NT2/D1 (cell line): ENCODE measurements at regions not wholly inside any gene's neighbourhood (a gene's known extent, or its start where the extent isn't known, plus 50 kb on each side); places are given as distances from the start of the nearest gene placed in this dataset.

Experiments used
- DNase-seq: peaks from one replicate; pipeline ENCODE4 v3.0.0-alpha.2; 2011; ENCODE audit warnings: low read depth, low spot score
- H3K27me3 ChIP-seq: 2 replicates; pipeline ENCODE4 v1.6.0; 2011; ENCODE audit warnings: mild to moderate bottlenecking; ENCODE audit not compliant: insufficient read length, insufficient read depth
- H3K36me3 ChIP-seq: 2 replicates; pipeline ENCODE4 v1.6.1; 2011; ENCODE audit warnings: mild to moderate bottlenecking, low read length, mixed read lengths; ENCODE audit not compliant: insufficient read depth, insufficient read length
- H3K4me1 ChIP-seq: 2 replicates; pipeline ENCODE4 v1.5.1; 2011; ENCODE audit not compliant: insufficient read depth, insufficient read length
- H3K4me3 ChIP-seq: 2 replicates; pipeline ENCODE4 v1.5.1; 2011; ENCODE audit warnings: low read depth; ENCODE audit not compliant: insufficient read length
- H3K9ac ChIP-seq: 2 replicates; pipeline ENCODE4 v1.6.0; 2011; ENCODE audit warnings: low read depth; ENCODE audit not compliant: insufficient read length
- H3K9me3 ChIP-seq: 2 replicates; pipeline ENCODE4 v1.5.1; 2011; ENCODE audit warnings: mild to moderate bottlenecking, low read length; ENCODE audit not compliant: insufficient read depth
- SUZ12 ChIP-seq: IDR thresholded peaks from 2 replicates; pipeline ENCODE4 v1.6.1; 2011; ENCODE audit not compliant: insufficient read length, insufficient read depth; ENCODE audit errors: extremely low read depth
- YY1 ChIP-seq: IDR thresholded peaks from 2 replicates; pipeline ENCODE4 v1.6.1; 2011; ENCODE audit not compliant: insufficient read length, insufficient read depth
- ZNF274 ChIP-seq: IDR thresholded peaks from 2 replicates; pipeline ENCODE4 v1.6.1; 2011; ENCODE audit warnings: mild to moderate bottlenecking, low read depth, low read length

DNA sequence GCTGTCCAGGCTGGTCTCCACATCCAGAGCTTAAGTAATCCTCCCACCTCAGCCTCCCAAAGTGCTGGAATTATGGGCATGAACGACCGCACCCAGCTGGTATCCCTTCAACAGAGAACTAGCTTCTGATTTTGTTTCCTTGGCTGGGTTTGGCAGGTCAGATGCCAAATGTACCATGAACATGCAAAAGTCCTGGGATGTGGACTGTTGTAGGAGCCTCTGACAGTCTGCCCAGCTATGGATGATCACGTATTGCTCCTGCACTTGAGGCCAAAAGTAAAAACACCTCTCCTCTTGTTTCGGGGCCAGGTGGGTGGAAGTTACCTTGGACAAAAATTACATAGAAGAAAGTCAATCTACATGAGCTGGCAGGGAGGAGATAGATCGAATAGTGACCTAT, 699.5 kb downstream of the TYW1 start:
- no peak for DNase-seq

DNA sequence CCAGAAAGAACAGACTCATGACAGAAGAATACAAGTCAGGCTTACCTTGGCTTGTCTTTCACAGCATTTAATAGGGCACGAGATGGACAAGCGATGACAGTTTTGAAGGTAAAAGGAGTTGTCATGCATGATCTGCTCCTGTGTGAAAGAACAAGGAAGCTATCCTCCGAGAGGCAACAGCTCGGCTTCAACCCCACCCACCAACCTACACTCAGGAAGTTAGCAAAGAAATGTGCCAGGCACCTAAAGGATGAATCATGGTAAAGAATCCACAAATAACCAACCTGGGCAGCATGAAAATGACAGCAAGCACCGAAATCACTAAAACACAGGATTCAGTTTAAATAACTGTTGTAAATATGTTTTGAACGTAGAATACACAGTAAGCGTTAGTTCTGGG, 700.2 kb downstream of the TYW1 start:
- no peak for DNase-seq
- no peak overlapping the region for H3K9ac ChIP-seq
- no peak for TF ChIP-seq SUZ12
- no peak for TF ChIP-seq ZNF274
- no peak for TF ChIP-seq YY1
- no peaks in the 10 kb centered on the region for H3K4me1 ChIP-seq
- no peaks in the 10 kb centered on the region for H3K27me3 ChIP-seq
- H3K9me3 ChIP-seq = no peaks in the 10 kb centered on the region
- H3K36me3 ChIP-seq = no peaks in the 10 kb centered on the region
- no peak overlapping the region for H3K4me3 ChIP-seq

More for the DNA sequence above, 699.5 kb downstream of the TYW1 start:
- Histone ChIP-seq H3K36me3 (no peaks in the 10 kb centered on the region), H3K9me3 (no peaks in the 10 kb centered on the region), H3K9ac (no peak overlapping the region), H3K27me3 (no peaks in the 10 kb centered on the region), H3K4me1 (no peaks in the 10 kb centered on the region), H3K4me3 (no peak overlapping the region)
- TF ChIP-seq YY1 (no peak), SUZ12 (no peak), ZNF274 (no peak)

DNA sequence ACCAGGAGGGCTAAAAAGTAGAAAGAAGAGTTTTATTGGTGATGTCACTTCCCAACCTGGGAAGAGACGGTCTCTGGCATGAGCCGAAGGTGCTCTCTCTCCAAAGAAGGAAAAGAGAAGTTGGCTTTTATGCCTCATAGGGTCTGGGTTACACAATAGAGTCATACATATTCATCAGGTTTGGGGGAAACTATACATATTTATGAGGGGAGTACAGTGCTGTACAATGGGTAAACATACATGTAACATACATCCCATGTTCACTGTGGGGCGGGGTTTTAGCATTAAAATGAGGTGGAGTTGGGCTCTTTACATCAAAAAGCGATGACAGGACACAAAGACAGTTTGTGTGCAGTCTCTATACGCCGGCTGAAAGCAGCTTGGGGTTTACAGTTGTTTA, 701.7 kb downstream of the TYW1 start:
- Histone ChIP-seq H3K36me3 (no peaks in the 10 kb centered on the region), H3K9ac (no peak overlapping the region), H3K4me3 (no peak overlapping the region), H3K9me3 (no peaks in the 10 kb centered on the region), H3K4me1 (no peaks in the 10 kb centered on the region), H3K27me3 (no peaks in the 10 kb centered on the region)
- TF ChIP-seq ZNF274 (no peak), SUZ12 (no peak), YY1 (no peak)
- no peak for DNase-seq

DNA sequence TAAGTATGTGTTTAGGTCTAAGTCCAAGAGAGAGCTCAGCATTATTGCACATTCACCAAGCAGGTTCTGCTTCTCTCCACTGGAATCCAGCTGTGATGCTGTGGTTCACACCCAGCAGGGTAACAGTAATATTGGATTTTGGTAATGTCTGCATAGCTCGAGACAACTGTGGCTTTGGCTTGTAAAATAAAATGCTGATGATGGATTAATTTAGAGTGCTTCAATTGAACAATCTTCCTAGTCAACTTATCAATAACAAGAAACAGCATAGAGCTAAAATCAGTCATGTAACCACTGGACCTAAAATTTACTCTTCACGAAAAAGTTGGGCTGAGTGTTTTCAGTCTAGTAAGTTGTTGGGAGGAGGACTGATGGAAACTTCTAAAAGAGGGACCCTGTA, 709.2 kb downstream of the TYW1 start:
- Histone ChIP-seq H3K36me3 (no peaks in the 10 kb centered on the region), H3K27me3 (no peaks in the 10 kb centered on the region), H3K4me1 (no peaks in the 10 kb centered on the region), H3K4me3 (no peak overlapping the region), H3K9me3 (peaks cover 20% of the 10 kb centered on the region), H3K9ac (no peak overlapping the region)
- DNase-seq = no peak
- TF ChIP-seq YY1 = no peak

DNA sequence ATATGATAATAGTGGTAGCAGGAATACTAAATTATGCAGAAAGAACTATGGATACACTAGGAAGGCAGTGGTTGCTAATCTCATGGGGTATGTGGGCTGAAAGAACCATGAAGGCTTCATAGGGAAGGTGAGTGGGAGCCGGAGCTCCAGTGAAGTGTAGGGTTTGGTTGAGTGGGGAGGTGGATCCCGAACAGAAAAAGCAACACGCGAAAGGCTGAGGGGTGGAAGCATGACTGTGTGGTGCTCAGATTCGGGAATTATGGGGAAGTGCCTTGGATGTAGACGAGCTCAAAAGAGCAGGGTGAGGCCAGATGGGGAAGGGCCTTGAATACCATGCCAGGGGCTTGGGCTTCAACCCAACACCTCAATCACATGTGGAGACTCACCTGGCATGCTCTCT, 715.1 kb downstream of the TYW1 start:
- Histone ChIP-seq H3K36me3 (no peaks in the 10 kb centered on the region), H3K27me3 (no peaks in the 10 kb centered on the region), H3K4me1 (no peaks in the 10 kb centered on the region), H3K4me3 (no peak overlapping the region), H3K9ac (no peak overlapping the region), H3K9me3 (peaks cover 20% of the 10 kb centered on the region)
- TF ChIP-seq ZNF274 (no peak), SUZ12 (no peak), YY1 (no peak)
- DNase-seq = no peak

DNA sequence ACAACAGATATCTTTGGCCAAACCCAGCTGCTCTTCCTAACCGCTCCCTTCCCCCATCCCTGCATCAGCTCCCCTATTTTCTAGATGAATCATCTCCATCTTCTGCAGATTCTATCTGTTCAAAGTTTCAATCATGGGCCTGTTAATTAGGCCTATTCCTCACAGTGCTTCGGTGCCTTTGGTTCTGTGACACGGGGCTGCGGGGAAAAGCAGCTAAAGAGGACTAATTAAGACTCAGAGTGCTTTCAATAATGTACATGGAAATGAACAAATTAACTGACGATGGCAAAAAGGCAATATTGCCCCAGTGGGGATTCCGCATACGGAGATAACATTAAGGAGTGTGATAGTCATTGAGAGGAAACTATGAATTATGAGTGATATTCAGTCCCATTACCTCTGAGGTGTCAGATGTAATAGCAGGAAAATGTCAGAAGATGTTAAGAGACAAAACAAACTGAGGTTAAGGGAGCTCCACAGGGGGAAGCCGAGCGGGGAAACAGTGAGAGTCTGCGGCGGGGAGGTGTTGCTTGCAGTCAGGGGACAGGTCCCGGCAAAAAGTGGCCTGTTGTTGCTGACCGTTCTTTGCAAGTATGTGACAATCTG, 716.9 kb downstream of the TYW1 start:
- Histone ChIP-seq H3K27me3 (no peaks in the 10 kb centered on the region), H3K36me3 (no peaks in the 10 kb centered on the region), H3K4me3 (no peak overlapping the region), H3K9ac (no peak overlapping the region), H3K9me3 (peaks cover 19% of the 10 kb centered on the region), H3K4me1 (no peaks in the 10 kb centered on the region)
- TF ChIP-seq SUZ12 (no peak), YY1 (no peak), ZNF274 (no peak)
- DNase-seq = no peak

DNA sequence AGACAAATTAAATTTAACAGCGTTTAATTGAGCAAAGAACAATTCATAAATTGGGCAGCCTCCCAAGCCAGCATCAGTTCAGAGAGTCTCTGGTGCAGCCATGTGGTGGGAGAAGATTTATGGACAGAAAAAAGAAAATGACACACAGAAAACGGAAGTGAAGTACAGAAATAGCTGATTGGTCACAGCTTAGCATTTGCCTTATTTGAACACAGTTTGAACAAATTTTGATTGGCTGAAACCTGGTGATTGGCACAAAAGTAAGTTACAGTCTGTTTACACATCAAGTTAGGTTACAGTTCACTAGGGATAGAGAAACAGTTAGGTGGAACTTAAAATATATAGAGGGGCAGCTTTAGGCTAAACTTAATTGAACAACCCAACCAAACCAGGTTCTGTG, 720.1 kb downstream of the TYW1 start:
- Histone ChIP-seq H3K4me3 (no peak overlapping the region), H3K27me3 (no peaks in the 10 kb centered on the region), H3K9ac (no peak overlapping the region), H3K36me3 (no peaks in the 10 kb centered on the region), H3K4me1 (no peaks in the 10 kb centered on the region), H3K9me3 (no peaks in the 10 kb centered on the region)
- TF ChIP-seq ZNF274 = no peak
- TF ChIP-seq SUZ12 = no peak
- TF ChIP-seq YY1 = no peak
- no peak for DNase-seq

DNA sequence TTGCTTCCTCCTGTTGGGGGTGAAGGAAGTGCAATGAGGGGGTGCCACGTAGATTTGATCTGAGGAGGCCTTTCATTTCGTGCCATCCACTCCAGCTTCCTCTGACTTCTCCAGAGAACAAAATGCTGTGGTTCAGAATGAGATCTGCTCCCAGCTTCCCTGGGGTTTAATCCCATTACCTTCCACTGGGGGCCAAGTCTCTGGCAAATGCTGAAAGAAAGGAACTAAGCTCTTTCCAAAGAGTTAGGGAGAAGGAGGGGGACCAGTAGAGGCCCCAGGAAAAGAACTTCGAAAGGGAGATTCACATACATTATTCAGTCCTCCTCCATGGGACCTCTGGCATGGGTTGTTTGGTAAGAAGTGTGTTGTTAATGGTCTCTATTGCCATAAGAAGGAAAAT, 727.0 kb downstream of the TYW1 start:
- Histone ChIP-seq H3K4me3 (no peak overlapping the region), H3K9ac (no peak overlapping the region), H3K36me3 (no peaks in the 10 kb centered on the region), H3K9me3 (no peaks in the 10 kb centered on the region), H3K27me3 (no peaks in the 10 kb centered on the region), H3K4me1 (peaks cover 2% of the 10 kb centered on the region)
- no peak for TF ChIP-seq SUZ12
- DNase-seq = peak; percentile 57
